Urinary bladder (tissue), 3 donors: ENCODE measurements at regions not wholly inside any gene's neighbourhood (a gene's known extent, or its start where the extent isn't known, plus 50 kb on each side); places are given as distances from the start of the nearest gene placed in this dataset.

Experiments used
- DNase-seq: peaks from one replicate; pipeline ENCODE4 v3.0.0-alpha.2; 2015; ENCODE audit errors: extremely low spot score
- H3K27ac ChIP-seq: one replicate; pipeline ENCODE4 v1.5.1; 2013; ENCODE audit warnings: low read depth, mild to moderate bottlenecking, moderate library complexity
- H3K36me3 ChIP-seq: one replicate; pipeline ENCODE4 v1.6.1; 2013; ENCODE audit warnings: mild to moderate bottlenecking, moderate library complexity; ENCODE audit not compliant: insufficient read depth
- H3K4me1 ChIP-seq: one replicate; pipeline ENCODE4 v1.6.1; 2013; ENCODE audit warnings: mild to moderate bottlenecking, moderate library complexity; ENCODE audit not compliant: insufficient read depth
- H3K4me3 ChIP-seq: one replicate; pipeline ENCODE4 v1.5.1; 2013; ENCODE audit warnings: low read depth, low read length
- WGBS: extraction: QIAGEN DNeasy Blood & Tissue Kit; methylation state at CpG from one replicate; pipeline ENCODE4 v1.1.7; 2013; 5-methylcytosine and 5-hydroxymethylcytosine counted together
- donor health status: healthy with polysubstance abuse.
- donor health status: healthy.

DNA sequence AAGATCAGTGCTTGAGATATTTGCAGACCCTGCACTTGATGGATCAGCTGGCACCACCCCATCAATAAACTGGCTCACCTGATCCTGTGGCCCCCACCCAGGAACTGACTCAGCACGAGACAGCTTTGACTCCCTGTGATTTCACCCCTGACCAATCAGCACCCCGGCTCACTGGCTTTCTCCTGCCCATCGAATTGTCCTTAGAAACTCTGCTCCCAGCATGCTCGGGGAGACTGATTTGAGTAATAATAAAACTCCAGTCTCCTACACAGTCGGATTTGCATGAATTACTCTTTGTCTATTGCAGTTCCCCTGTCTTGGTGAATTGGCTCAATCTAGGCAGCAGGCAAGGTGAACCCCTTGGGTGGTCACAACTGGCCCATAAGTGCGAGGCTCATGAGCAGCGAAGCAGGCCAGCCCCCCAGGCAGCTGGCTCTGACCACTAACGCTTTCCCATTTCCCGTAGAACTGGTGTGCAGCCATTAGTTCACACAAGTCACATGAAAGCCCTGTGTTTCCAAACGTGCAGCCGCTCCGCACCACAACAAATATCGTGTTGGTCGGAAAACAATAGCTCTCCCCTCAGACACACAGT, 79.6 kb downstream of the RSPH3 start:
- no peak overlapping the region for H3K4me3 ChIP-seq
- no peaks in the 10 kb centered on the region for H3K36me3 ChIP-seq
- no peak overlapping the region for H3K27ac ChIP-seq
- DNase-seq = no peak
- no peaks in the 10 kb centered on the region for H3K4me1 ChIP-seq
- 85% methylated on average over 14 of the region's 14 CpGs for WGBS

DNA sequence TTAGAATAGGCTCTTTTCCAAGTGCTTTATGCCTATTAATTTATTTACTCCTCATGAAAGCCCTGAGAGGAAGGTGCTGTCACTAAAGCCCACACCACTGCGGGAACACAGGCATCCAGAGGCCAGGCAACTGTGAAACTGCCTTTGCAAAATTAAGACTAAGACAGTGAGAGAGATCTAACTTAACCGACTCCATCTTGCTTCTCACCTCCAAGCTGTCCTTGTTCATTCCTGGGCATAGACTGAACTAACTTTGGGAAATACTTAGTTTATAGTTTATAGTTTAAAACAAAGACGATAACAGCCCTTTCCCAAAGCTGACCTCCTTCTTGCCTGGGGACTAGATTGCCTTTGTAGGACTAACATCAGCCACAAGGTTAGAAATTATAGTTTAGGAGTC, 80.1 kb downstream of the RSPH3 start:
- Histone ChIP-seq H3K4me3 (no peak overlapping the region), H3K27ac (no peak overlapping the region), H3K4me1 (no peaks in the 10 kb centered on the region), H3K36me3 (no peaks in the 10 kb centered on the region)
- 78% methylated on average over 3 of the region's 3 CpGs for WGBS
- DNase-seq = no peak

DNA sequence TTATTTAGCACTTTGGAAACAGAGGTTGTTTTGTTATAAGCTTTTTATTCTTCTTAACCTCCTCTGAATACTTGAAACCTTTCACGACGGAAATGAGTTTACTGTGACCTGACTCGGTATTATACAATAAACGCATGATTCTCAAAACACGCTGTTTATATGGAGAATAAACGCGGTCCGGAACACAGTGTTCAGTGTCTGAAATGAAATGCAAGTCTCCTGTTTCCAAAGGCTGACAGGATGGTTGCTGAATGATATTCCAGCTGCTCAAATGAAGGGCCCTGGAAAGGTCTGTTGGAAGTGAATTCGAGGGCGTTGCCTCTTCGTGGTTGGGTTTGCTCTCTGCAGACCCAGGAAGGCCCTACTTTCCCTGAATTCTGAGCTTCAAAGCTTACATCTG, 83.4 kb downstream of the RSPH3 start:
- H3K4me3 ChIP-seq = no peak overlapping the region
- no peak overlapping the region for H3K27ac ChIP-seq
- WGBS = 57% methylated on average over 11 of the region's 11 CpGs
- no peaks in the 10 kb centered on the region for H3K36me3 ChIP-seq
- H3K4me1 ChIP-seq = no peaks in the 10 kb centered on the region
- DNase-seq = no peak

DNA sequence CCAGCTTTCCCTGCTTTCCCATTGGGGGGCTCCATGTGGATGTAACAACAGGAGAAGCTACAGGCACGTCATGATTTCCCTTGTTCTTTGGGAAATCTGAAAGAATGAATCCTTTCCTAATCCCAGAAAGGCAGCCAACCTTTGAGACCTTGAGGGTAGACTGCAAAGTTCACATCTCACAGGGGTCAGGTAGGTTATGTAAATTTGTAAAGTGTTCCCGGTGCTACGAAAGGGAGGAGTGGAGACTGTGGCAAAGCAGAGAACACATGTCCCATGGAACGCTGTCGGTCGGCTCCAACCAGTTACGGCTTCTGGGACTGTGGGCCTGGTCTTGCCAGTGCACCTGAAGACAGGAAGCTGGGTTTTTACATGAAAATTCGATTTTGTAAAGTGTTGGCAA, 85.1 kb downstream of the RSPH3 start:
- no peak for DNase-seq
- Histone ChIP-seq H3K27ac (no peak overlapping the region), H3K4me1 (no peaks in the 10 kb centered on the region), H3K36me3 (no peaks in the 10 kb centered on the region), H3K4me3 (no peak overlapping the region)
- WGBS = 92% methylated on average over 8 of the region's 8 CpGs

DNA sequence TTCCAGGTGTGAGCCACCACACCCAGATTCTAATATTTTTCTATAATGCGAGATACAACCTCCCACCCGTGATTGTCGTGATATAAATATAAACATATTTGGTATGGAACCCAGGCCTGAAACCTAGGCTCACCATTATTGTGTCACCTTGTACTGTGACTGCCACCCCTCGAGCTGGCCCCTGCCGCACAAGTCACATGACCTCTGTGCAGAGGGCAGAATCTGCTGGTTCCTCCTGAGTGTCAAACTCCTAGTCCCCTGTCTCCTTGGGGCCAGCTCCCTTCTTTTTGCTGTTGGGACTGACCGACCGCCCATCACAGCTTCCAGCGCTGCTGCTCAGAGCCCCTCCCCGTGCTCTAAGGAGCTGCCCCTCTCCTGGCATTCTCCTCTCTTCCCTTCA, 86.4 kb downstream of the RSPH3 start:
- no peaks in the 10 kb centered on the region for H3K4me1 ChIP-seq
- no peaks in the 10 kb centered on the region for H3K36me3 ChIP-seq
- WGBS = 83% methylated on average over 9 of the region's 9 CpGs
- no peak for DNase-seq
- H3K4me3 ChIP-seq = no peak overlapping the region
- no peak overlapping the region for H3K27ac ChIP-seq

DNA sequence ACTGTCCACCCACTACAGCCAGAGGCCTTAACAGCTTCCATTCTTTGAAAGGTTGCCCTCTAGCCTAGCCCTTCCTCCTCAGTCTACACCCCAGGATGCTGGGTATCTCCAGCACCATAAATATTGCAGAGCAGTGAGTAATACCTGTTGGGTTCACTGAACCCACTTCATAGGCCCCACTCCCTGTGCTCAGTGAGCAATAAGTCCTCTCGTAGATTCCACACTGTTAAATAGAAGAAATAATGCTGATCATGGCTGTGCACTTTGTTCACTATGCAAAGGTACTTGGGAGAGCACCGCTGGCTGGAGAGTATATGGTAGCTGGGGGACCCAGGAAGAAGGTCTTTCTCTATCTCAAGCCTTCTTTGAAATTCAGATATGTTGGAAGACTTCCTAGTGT, 87.3 kb downstream of the RSPH3 start:
- WGBS = 94% methylated on average over 2 of the region's 2 CpGs
- no peak for DNase-seq
- no peak overlapping the region for H3K27ac ChIP-seq

DNA sequence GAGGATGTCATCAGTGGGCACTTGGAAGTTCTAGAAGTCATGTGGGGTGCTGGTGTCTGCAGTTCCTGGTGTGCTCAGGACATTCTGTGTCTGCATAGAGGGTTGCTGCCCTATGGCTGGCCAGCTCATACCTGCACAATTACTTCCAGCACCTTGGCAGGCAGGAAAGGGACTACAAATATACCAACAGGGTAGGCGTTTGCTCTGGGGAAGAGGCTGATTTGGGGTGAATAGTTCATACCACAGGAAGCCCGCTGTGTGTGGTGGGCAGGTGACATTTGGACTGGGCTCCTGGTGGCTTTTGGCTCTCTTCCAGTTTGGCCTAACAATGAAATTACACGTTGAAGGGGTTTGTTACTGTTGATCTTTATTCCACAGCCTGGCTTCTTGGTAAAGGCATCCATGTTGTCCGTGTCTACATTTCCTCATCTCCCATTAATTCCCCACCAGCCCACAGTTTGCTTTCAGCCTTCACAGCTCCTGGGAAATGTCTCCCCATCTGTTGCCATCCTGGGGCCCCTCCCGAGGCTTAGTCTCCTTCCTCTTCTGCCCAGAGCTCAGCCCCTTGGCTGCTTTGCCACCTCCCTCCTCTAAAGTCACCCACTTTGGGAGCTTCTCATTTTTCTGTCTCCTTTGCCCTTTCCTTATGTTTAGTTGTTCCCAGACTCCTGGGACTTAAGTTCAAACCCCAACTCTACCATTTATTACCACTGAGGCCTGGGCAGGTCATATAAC, 88.1 kb downstream of the RSPH3 start:
- H3K4me3 ChIP-seq = no peak overlapping the region
- WGBS = 73% methylated on average over 5 of the region's 5 CpGs
- H3K27ac ChIP-seq = no peak overlapping the region
- no peak for DNase-seq
- no peaks in the 10 kb centered on the region for H3K36me3 ChIP-seq
- H3K4me1 ChIP-seq = no peaks in the 10 kb centered on the region

More for the DNA sequence above, 87.3 kb downstream of the RSPH3 start:
- Histone ChIP-seq H3K36me3 (no peaks in the 10 kb centered on the region), H3K4me3 (no peak overlapping the region), H3K4me1 (no peaks in the 10 kb centered on the region)

DNA sequence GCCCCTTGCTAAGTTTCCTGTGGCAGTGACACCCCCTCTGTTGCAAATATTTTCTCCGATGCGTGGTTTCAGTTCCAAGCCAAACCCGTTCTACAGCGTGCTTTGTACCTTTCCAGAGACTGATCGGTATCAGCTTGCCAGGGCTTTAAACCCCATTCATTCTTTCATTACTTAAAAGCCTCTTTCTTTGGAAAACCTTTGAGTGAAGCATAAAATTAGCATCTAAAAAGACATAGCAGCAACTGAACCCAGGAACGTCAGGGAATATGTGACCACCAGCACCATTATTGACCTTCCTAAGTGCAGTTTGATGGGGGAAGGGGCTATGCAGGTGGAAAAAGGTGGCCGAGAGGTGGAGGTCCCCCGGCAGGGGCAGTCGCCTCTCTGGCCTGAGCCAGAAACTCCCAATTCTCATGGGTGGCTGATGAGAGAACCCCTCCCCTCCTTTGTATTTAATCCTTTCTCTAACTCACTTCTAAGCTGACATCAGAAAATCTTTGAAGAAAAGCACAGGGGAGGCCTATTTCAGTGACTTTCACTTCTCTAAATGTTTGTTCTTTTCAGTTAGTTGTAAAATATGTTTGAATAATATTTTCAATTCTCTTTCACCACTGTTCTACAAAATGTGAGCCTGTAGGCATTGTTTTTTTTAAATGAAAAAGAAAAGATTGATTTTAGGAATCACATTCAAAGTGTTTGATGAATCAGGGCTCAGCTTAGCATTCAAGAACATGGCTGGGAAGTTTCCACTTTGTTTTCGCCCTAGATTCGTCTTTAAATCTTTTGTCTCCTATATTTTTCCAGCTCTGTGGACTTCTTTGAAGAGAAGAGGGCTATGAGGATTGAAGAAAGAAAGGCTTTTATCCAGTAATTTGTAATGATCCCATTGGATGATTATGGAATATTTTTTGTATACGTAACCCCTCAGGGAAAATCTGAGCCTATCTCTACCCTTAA, 89.2 kb downstream of the RSPH3 start:
- peak; percentile 81 for DNase-seq
- WGBS = 54% methylated on average over 12 of the region's 12 CpGs

DNA sequence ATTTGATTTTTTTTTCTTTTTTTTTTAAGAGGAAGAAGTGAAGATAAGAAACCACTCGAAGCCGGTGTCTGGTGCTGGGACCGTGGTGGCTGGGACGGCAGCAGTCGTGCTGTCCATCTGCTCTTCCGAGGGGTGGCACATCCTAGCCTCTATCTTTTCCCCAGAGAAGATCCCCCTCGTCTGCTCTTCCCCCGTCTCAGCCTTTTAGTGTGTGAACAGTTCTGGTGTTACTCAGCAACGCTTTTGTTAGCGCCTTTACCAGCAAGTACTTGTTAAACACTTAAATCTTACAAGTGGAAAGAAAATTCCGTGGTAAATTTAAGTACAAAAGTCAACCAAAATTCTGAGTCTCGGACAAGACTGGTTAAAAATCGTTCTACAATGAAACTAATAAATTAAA, 90.1 kb downstream of the RSPH3 start:
- DNase-seq = no peak
- 49% methylated on average over 13 of the region's 13 CpGs for WGBS
- no peak overlapping the region for H3K4me3 ChIP-seq
- H3K27ac ChIP-seq = no peak overlapping the region
- H3K4me1 ChIP-seq = no peaks in the 10 kb centered on the region
- no peaks in the 10 kb centered on the region for H3K36me3 ChIP-seq

More for the DNA sequence above, 89.2 kb downstream of the RSPH3 start:
- H3K4me3 ChIP-seq = no peak overlapping the region
- no peaks in the 10 kb centered on the region for H3K4me1 ChIP-seq
- H3K27ac ChIP-seq = peak overlapping the region; percentile 71
- H3K36me3 ChIP-seq = no peaks in the 10 kb centered on the region

DNA sequence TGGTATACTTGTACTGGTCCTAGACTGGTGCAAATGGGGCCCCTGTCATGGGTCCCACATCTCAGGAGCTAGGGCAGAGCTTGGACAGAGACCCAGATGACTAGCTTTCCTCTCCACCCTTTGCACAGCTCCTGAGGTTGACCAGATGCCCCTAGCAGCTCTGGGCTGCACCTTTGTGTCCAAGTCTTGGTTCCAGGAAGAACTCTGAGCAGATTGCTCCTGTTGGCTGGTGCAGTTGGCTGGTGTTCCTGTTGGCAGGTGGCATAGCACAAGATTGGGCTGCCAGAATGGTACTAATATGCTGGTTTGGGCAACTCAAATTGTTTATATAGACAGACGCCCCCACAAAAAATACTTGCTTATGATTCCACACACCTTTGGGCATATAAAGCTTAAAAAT, 89.4 kb upstream of the EZR start:
- no peak overlapping the region for H3K4me3 ChIP-seq
- WGBS = 95% methylated on average over 1 of the region's 1 CpG
- no peak for DNase-seq
- no peak overlapping the region for H3K27ac ChIP-seq
- no peaks in the 10 kb centered on the region for H3K36me3 ChIP-seq
- H3K4me1 ChIP-seq = no peaks in the 10 kb centered on the region

DNA sequence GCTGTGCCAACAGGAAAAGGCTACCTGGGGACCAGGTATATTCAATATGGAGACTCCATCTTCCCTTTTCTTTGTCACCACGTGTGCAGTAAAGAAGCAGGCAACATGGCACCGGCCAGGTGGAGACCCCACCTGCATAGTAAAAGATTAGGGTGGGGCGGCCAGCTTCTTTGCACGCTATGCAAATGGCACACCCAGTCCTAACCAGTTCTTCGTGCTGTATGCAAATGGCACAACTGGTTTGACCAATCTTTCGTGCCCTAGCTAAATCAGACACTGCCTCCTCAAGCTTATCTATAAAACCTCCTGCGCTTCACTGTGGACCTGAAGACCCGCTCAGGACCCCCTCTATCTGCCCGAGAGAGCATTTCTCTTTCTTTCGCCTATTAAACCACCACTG, 88.8 kb upstream of the EZR start:
- H3K36me3 ChIP-seq = no peaks in the 10 kb centered on the region
- H3K4me1 ChIP-seq = no peaks in the 10 kb centered on the region
- DNase-seq = no peak
- H3K4me3 ChIP-seq = no peak overlapping the region
- WGBS = 84% methylated on average over 10 of the region's 10 CpGs
- no peak overlapping the region for H3K27ac ChIP-seq

DNA sequence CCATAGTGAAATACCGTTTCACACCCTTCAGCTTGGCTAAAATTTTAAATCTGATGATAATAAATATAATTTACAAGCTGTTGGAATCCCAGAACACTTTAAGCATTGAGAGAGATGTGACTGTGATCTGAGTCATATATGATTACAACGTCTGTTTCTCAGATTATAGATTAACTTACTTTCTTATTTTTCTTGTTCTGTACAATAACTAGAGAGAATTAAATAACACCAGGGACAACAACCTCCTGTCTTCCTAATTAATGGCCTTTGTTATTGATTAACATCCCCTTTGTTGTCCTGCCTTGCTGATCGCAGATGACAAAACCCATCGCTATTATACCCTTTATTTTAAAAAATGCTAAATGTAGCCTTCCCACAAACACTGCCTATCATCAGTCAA, 87.8 kb upstream of the EZR start:
- no peak for DNase-seq
- H3K4me3 ChIP-seq = no peak overlapping the region
- H3K36me3 ChIP-seq = no peaks in the 10 kb centered on the region
- no peak overlapping the region for H3K27ac ChIP-seq
- no peaks in the 10 kb centered on the region for H3K4me1 ChIP-seq
- 82% methylated on average over 4 of the region's 4 CpGs for WGBS

DNA sequence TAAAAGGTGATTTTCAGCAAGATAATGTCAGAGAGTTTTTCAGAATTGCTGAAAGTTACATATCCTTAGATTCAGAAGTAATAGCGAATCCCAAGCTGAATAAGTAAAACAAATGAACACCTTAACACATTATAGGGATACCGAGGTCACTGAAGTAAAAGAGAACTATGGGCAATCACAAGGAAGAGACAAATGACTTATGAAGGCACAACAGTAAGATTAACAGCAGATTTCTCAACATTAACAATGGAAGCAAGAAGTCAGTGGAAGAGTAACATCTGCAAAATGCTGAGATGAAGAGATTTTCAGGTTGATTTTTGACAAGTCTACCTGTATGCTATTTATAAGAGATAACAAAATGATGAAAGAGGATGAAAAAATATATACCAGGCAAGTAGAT, 86.1 kb upstream of the EZR start:
- no peak for DNase-seq
- Histone ChIP-seq H3K36me3 (no peaks in the 10 kb centered on the region), H3K27ac (no peak overlapping the region), H3K4me1 (no peaks in the 10 kb centered on the region), H3K4me3 (no peak overlapping the region)
- WGBS = 91% methylated on average over 2 of the region's 2 CpGs

DNA sequence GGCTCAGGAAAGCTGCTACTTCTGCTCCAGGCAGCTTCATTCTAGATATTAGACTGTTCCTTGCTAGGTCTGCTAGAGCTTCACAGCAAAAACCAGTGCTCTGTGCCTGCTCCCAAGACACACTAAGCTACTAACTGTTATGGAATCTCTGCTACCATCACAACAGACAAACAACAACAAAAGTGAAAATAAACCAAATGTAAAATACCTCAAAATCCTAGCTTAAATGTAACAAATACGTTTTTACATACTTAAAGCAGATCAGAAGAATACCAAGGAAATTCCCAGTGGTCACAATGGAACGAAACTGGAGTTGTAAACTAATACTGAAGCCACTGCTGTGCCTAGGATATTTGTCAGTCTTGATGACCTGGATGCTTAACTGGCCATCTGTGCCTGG, 84.6 kb upstream of the EZR start:
- H3K4me1 ChIP-seq = no peaks in the 10 kb centered on the region
- H3K36me3 ChIP-seq = no peaks in the 10 kb centered on the region
- no peak overlapping the region for H3K4me3 ChIP-seq
- no peak for DNase-seq
- WGBS = 81% methylated on average over 2 of the region's 2 CpGs
- no peak overlapping the region for H3K27ac ChIP-seq
